GM06990 (cell line): ENCODE measurements at regions not wholly inside any gene's neighbourhood (a gene's known extent, or its start where the extent isn't known, plus 50 kb on each side); places are given as distances from the start of the nearest gene placed in this dataset.
"Not testable (repeated sequence)": the region's sequence is repeated elsewhere in the genome, so short reads cannot be mapped to it uniquely, and the experiment has no call there.

Experiments used
- DNase-seq: peaks from one replicate; pipeline ENCODE4 v3.0.0-alpha.2; 2011; ENCODE audit not compliant: insufficient read length; ENCODE audit errors: extremely low read depth
- H3K27me3 ChIP-seq: replicated peaks from 2 replicates; pipeline ENCODE4 v1.6.0; 2011; ENCODE audit warnings: low read length; ENCODE audit not compliant: control insufficient read depth, insufficient read depth
- H3K36me3 ChIP-seq: 2 replicates; pipeline ENCODE4 v1.5.1; 2011; ENCODE audit warnings: low read length; ENCODE audit not compliant: control insufficient read depth, insufficient read depth
- H3K4me3 ChIP-seq: replicated peaks from 2 replicates; pipeline ENCODE4 v1.5.1; 2011; ENCODE audit warnings: low read depth, mild to moderate bottlenecking, control low read depth, low read length
- CTCF ChIP-seq: IDR thresholded peaks from 2 replicates; pipeline ENCODE4 v1.5.1; 2011; ENCODE audit warnings: low read length, control low read depth, mild to moderate bottlenecking, inconsistent platforms; ENCODE audit not compliant: insufficient read depth, poor library complexity, severe bottlenecking

DNA sequence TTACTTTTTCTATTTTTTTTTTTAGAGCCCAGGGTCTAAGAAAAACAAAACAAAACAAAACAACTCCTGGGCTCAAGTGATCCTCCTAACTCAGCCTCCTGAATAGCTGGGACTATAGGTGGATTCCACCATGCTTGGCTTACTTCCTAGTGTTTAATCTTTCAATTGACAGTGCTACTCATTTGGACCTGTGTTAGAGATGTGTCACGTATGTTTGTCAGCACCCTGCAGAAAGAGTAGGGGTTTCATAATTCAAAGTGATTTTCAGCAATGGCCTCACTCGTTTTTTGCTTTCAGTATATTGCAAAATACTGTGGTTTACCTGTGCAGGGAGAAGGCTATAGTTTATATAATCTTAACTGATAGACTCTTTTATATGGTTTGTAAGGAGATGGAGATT, 71.6 kb upstream of the TEX13D start:
- Histone ChIP-seq H3K27me3 (no peaks in the 10 kb centered on the region), H3K36me3 (no peaks in the 10 kb centered on the region), H3K4me3 (no peak overlapping the region)
- DNase-seq, result no peak
- TF ChIP-seq CTCF, result no peak

DNA sequence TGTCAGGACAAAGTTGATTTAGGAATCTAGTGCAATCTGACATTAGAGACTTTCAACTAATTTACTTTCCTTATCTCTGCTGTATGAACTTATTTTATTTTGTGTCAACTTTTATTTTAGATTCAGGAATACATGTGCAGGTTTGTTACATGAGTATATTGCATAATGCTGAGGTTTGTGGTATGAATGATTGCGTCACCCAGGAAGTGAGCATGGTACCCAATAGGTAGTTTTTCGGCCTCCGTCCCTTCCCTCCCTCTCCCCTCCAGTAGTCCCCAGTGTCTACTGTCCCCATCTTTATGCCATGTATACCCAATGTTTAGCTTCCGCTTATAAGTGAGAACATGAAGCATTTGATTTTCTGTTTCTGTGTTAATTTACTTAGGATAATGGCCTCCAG, 68.7 kb upstream of the TEX13D start:
- Histone ChIP-seq H3K36me3 (no peaks in the 10 kb centered on the region), H3K4me3 (no peak overlapping the region), H3K27me3 (no peaks in the 10 kb centered on the region)
- no peak for TF ChIP-seq CTCF
- no peak for DNase-seq

DNA sequence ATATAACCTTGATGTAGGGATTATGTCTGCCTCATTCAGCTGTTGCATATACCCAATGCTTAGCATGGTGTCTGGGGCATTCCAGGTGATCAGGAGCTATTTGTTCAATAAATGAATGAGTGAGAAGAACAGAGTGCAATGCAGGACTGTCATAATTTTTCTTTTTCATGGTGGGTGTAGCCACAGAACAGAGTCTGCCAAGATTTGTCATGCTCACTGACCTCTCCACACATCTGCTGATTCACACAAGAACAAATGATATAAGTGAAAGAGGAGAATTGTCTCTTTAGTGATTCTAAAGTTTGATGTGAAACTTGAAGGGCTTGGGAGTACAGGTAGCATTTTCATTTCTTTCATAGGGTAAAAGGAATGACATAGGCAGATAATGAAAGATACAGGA, 64.4 kb upstream of the TEX13D start:
- no peak for DNase-seq
- H3K36me3 ChIP-seq, result no peaks in the 10 kb centered on the region
- no peak for TF ChIP-seq CTCF
- H3K4me3 ChIP-seq, result no peak overlapping the region
- no peaks in the 10 kb centered on the region for H3K27me3 ChIP-seq

DNA sequence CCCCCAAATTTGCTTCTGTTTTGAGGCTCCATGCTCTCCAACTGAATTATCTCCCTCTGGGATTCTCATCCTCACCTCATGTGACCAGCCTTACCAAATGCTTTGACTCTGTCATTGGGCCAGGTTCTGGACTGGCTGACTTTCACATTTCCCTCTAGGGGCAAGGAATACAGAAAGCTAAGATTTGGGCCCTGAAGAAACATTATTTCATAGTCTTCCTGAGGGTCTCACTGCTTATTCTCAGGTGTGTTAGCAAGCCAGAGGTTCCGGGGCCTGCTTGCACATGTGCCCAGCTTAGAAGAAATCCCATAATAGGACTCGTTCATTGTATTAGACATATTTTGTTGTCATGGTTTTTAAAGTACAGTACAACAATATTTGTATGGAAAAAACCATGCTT, 62.6 kb upstream of the TEX13D start:
- no peaks in the 10 kb centered on the region for H3K27me3 ChIP-seq
- H3K4me3 ChIP-seq, result no peak overlapping the region
- no peak for TF ChIP-seq CTCF
- no peak for DNase-seq
- no peaks in the 10 kb centered on the region for H3K36me3 ChIP-seq

DNA sequence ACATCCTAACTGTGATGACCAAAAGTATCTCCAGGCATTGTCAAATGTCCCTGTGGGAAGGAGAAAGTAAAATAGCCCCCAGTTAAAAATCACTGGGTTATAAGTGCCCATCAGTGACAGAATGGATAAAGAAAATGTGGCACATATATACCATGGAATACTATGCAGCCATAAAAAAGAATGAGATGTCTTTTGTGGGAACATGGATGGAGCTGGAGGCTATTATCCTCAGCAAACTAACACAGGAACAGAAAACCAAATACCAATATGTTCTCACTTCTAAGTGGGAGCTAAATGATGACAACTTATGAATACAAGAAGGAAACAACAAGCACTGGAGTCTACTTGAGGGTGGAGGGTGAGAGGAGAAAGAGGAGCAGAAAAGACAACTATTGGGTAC, 60.9 kb upstream of the TEX13D start:
- DNase-seq, H3K27me3 ChIP-seq, H3K4me3 ChIP-seq, H3K36me3 ChIP-seq: not testable (repeated sequence)

GRCh38 chrX:124272370-124272982, 60.0 kb upstream of the TEX13D start:
- TF ChIP-seq CTCF, result no peak
- H3K27me3 ChIP-seq, result no peaks in the 10 kb centered on the region
- no peaks in the 10 kb centered on the region for H3K36me3 ChIP-seq
- DNase-seq, result no peak
- H3K4me3 ChIP-seq, result no peak overlapping the region
